ENCODE measurements at regions not wholly inside any gene's neighbourhood (a gene's known extent, or its start where the extent isn't known, plus 50 kb on each side); places are given as distances from the start of the nearest gene placed in this dataset.

GRCh38 chr3:117751651-117752050 lies 1042.1 kb downstream of the TUSC7 start:
- no peaks in the 10 kb centered on the region for H3K9me3 ChIP-seq (replicated peaks; ENCODE audit: insufficient read depth, low read length)
- no peak overlapping the region for H3K4me3 ChIP-seq (ENCODE audit: low read length)
- no peak overlapping the region for H3K27ac ChIP-seq (ENCODE audit: low read length)

GRCh38 chr3:117752984-117753717 lies 1043.6 kb downstream of the TUSC7 start:
- Histone ChIP-seq H3K9ac (ENCODE audit: low read length) (no peak overlapping the region), H3K36me3 (replicated peaks; ENCODE audit: insufficient read depth, low read length) (no peaks in the 10 kb centered on the region), H3K27me3 (replicated peaks; ENCODE audit: insufficient read depth, low read length) (no peaks in the 10 kb centered on the region), H3K79me2 (ENCODE audit: low read length) (no peaks in the 10 kb centered on the region), H3K9me2 (replicated peaks; ENCODE audit: insufficient read depth, low read length) (no peaks in the 10 kb centered on the region), H4K20me1 (ENCODE audit: insufficient read depth, low read length) (no peaks in the 10 kb centered on the region), H3K4me2 (ENCODE audit: low read depth, low read length) (no peak overlapping the region), H3K4me1 (ENCODE audit: low read length) (no peaks in the 10 kb centered on the region), H3K9me3 (replicated peaks; ENCODE audit: insufficient read depth, low read length) (no peaks in the 10 kb centered on the region), H3K27ac (ENCODE audit: low read length) (no peak overlapping the region), H3F3A (ENCODE audit: insufficient read depth, low read length) (no peaks in the 10 kb centered on the region), H2AFZ (ENCODE audit: low read length) (no peak overlapping the region), H3K4me3 (ENCODE audit: low read length) (no peak overlapping the region)
- no peak for TF ChIP-seq EZH2phosphoT487 (IDR thresholded peaks at IDR 0.05; ENCODE audit: low read length)
- no peak for TF ChIP-seq EZH2 (optimal IDR thresholded peaks at IDR 0.05; ENCODE audit: low read depth, low read length)
- no peak for TF ChIP-seq CTCF (IDR thresholded peaks at IDR 0.05; ENCODE audit: low read length)
- no peak for DNase-seq

More at GRCh38 chr3:117751651-117752050, 1042.1 kb downstream of the TUSC7 start:
- no peak for TF ChIP-seq EZH2phosphoT487 (IDR thresholded peaks at IDR 0.05; ENCODE audit: low read length)
- no peak for TF ChIP-seq EZH2 (optimal IDR thresholded peaks at IDR 0.05; ENCODE audit: low read depth, low read length)
- TF ChIP-seq CTCF (IDR thresholded peaks at IDR 0.05; ENCODE audit: low read length): no peak
- Histone ChIP-seq H3K27me3 (replicated peaks; ENCODE audit: insufficient read depth, low read length) (no peaks in the 10 kb centered on the region), H3F3A (ENCODE audit: insufficient read depth, low read length) (no peaks in the 10 kb centered on the region), H3K4me1 (ENCODE audit: low read length) (no peaks in the 10 kb centered on the region), H3K9ac (ENCODE audit: low read length) (no peak overlapping the region), H3K9me2 (replicated peaks; ENCODE audit: insufficient read depth, low read length) (no peaks in the 10 kb centered on the region), H2AFZ (ENCODE audit: low read length) (no peak overlapping the region), H3K79me2 (ENCODE audit: low read length) (no peaks in the 10 kb centered on the region), H3K4me2 (ENCODE audit: low read depth, low read length) (no peak overlapping the region), H4K20me1 (ENCODE audit: insufficient read depth, low read length) (no peaks in the 10 kb centered on the region), H3K36me3 (replicated peaks; ENCODE audit: insufficient read depth, low read length) (no peaks in the 10 kb centered on the region)
- DNase-seq: no peak

GRCh38 chr3:117754058-117754457 lies 1044.5 kb downstream of the TUSC7 start:
- no peak overlapping the region for H3K4me2 ChIP-seq (ENCODE audit: low read depth, low read length)
- no peak overlapping the region for H3K4me3 ChIP-seq (ENCODE audit: low read length)
- H3K27me3 ChIP-seq (replicated peaks; ENCODE audit: insufficient read depth, low read length): no peaks in the 10 kb centered on the region
- H3K9ac ChIP-seq (ENCODE audit: low read length): no peak overlapping the region
- H3K79me2 ChIP-seq (ENCODE audit: low read length): no peaks in the 10 kb centered on the region
- no peak for TF ChIP-seq EZH2phosphoT487 (IDR thresholded peaks at IDR 0.05; ENCODE audit: low read length)
- TF ChIP-seq EZH2 (optimal IDR thresholded peaks at IDR 0.05; ENCODE audit: low read depth, low read length): no peak
- no peak for TF ChIP-seq CTCF (IDR thresholded peaks at IDR 0.05; ENCODE audit: low read length)
- H3K36me3 ChIP-seq (replicated peaks; ENCODE audit: insufficient read depth, low read length): no peaks in the 10 kb centered on the region
- H4K20me1 ChIP-seq (ENCODE audit: insufficient read depth, low read length): no peaks in the 10 kb centered on the region
- H3F3A ChIP-seq (ENCODE audit: insufficient read depth, low read length): no peaks in the 10 kb centered on the region
- H2AFZ ChIP-seq (ENCODE audit: low read length): no peak overlapping the region
- H3K27ac ChIP-seq (ENCODE audit: low read length): no peak overlapping the region
- no peaks in the 10 kb centered on the region for H3K9me2 ChIP-seq (replicated peaks; ENCODE audit: insufficient read depth, low read length)
- DNase-seq: no peak
- H3K4me1 ChIP-seq (ENCODE audit: low read length): no peaks in the 10 kb centered on the region
- H3K9me3 ChIP-seq (replicated peaks; ENCODE audit: insufficient read depth, low read length): no peaks in the 10 kb centered on the region

All from MM.1S (cell line).